ENCODE measurements at regions not wholly inside any gene's neighbourhood (a gene's known extent, or its start where the extent isn't known, plus 50 kb on each side); places are given as distances from the start of the nearest gene placed in this dataset.

- intact Hi-C loops (cut with DNase I), result no loop called here
- no peaks in the 10 kb centered on the region for H3K36me3 ChIP-seq
- H3K4me3 ChIP-seq, result no peak overlapping the region
- H3K9me3 ChIP-seq, result peaks cover 0 to 3% (median 0%) of the 10 kb centered on the region in 4 donors
- TF ChIP-seq CTCF (IDR thresholded peaks at IDR 0.05), result no peak
- TF ChIP-seq POLR2A (IDR thresholded peaks at IDR 0.05), result no peak
- DNase-seq (no peak), ATAC-seq (no peak)
- WGBS (ENCODE audit: insufficient coverage, low coverage, low lambda C conversion rate, missing lambda C conversion rate), result 20% methylated on average over 1 of the region's 1 CpG
- no peaks in the 10 kb centered on the region for H3K27me3 ChIP-seq
- no peak overlapping the region for H3K27ac ChIP-seq
- no peaks in the 10 kb centered on the region for H3K4me1 ChIP-seq
These were observed 1100.8 kb downstream of the CNTNAP5 start for GRCh38 chr2:125125902-125126301.

GRCh38 chr2:125160947-125161346 lies 1135.9 kb downstream of the CNTNAP5 start:
- H3K27ac ChIP-seq, result no peak overlapping the region

GRCh38 chr2:125167152-125167551 lies 1142.1 kb downstream of the CNTNAP5 start:
- no peaks in the 10 kb centered on the region for H3K4me1 ChIP-seq
- H3K27me3 ChIP-seq, result no peaks in the 10 kb centered on the region

More at GRCh38 chr2:125160947-125161346, 1135.9 kb downstream of the CNTNAP5 start:
- no peaks in the 10 kb centered on the region for H3K27me3 ChIP-seq
- DNase-seq (no peak), ATAC-seq (no peak)
- intact Hi-C loops (cut with DNase I), result no loop called here
- no peaks in the 10 kb centered on the region for H3K36me3 ChIP-seq
- no peaks in the 10 kb centered on the region for H3K9me3 ChIP-seq
- H3K4me1 ChIP-seq, result no peaks in the 10 kb centered on the region
- WGBS (ENCODE audit: insufficient coverage, low coverage, low lambda C conversion rate, missing lambda C conversion rate), result 66% methylated on average over 3 of the region's 3 CpGs
- no peak overlapping the region for H3K4me3 ChIP-seq
- TF ChIP-seq POLR2A (IDR thresholded peaks at IDR 0.05) (no peak), CTCF (IDR thresholded peaks at IDR 0.05) (no peak)

GRCh38 chr2:125167820-125168219 lies 1142.7 kb downstream of the CNTNAP5 start:
- intact Hi-C loops (cut with DNase I), result no loop called here
- H3K27ac ChIP-seq, result no peak overlapping the region
- no peak overlapping the region for H3K4me3 ChIP-seq
- no peaks in the 10 kb centered on the region for H3K27me3 ChIP-seq
- no peaks in the 10 kb centered on the region for H3K9me3 ChIP-seq
- ATAC-seq (no peak), DNase-seq (no peak)
- no peaks in the 10 kb centered on the region for H3K4me1 ChIP-seq
- no peaks in the 10 kb centered on the region for H3K36me3 ChIP-seq
- no peak for TF ChIP-seq POLR2A (IDR thresholded peaks at IDR 0.05)
- TF ChIP-seq CTCF (IDR thresholded peaks at IDR 0.05), result no peak

More at GRCh38 chr2:125167152-125167551, 1142.1 kb downstream of the CNTNAP5 start:
- intact Hi-C loops (cut with DNase I), result no loop called here
- no peak for DNase-seq
- H3K4me3 ChIP-seq, result no peak overlapping the region
- no peaks in the 10 kb centered on the region for H3K9me3 ChIP-seq
- H3K27ac ChIP-seq, result no peak overlapping the region
- 31% methylated on average over 1 of the region's 2 CpGs for WGBS (ENCODE audit: insufficient coverage, low coverage, low lambda C conversion rate, missing lambda C conversion rate)
- TF ChIP-seq POLR2A (IDR thresholded peaks at IDR 0.05), result no peak
- no peak for TF ChIP-seq CTCF (IDR thresholded peaks at IDR 0.05)
- no peak for ATAC-seq
- no peaks in the 10 kb centered on the region for H3K36me3 ChIP-seq

- H3K9me3 ChIP-seq, result no peaks in the 10 kb centered on the region
- H3K4me1 ChIP-seq, result no peaks in the 10 kb centered on the region
- H3K27ac ChIP-seq, result no peak overlapping the region
- no peak overlapping the region for H3K4me3 ChIP-seq
- H3K36me3 ChIP-seq, result no peaks in the 10 kb centered on the region
- WGBS (ENCODE audit: insufficient coverage, low coverage, low lambda C conversion rate, missing lambda C conversion rate), result 47% methylated on average over 2 of the region's 2 CpGs
- no peaks in the 10 kb centered on the region for H3K27me3 ChIP-seq
- intact Hi-C loops (cut with DNase I), result no loop called here
- DNase-seq (no peak), ATAC-seq (no peak)
- TF ChIP-seq CTCF (IDR thresholded peaks at IDR 0.05), result no peak
- no peak for TF ChIP-seq POLR2A (IDR thresholded peaks at IDR 0.05)
These were observed 1143.4 kb downstream of the CNTNAP5 start for GRCh38 chr2:125168442-125168841.

All from right lobe of liver (tissue), 6 donors.